ENCODE measurements at regions not wholly inside any gene's neighbourhood (a gene's known extent, or its start where the extent isn't known, plus 50 kb on each side); places are given as distances from the start of the nearest gene placed in this dataset.

DNA sequence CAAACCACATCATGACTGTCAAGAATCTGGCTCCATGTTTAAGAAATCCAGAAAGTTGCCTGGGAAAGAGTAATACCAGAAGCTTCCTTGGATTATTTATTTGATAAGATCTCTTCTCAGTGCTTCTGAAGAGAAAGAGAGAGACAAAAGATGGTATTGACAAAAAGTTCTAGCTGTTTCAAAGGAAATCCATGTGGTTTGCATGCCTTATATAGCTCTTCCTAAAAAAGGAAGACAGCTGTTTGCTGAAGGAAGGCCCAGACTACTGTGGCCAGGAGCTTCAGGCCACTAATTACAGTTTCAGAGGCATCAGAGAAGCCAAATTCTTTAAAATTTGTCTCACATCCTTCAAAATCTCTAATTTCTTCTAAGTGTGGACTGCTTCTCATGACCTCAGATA lies 565.2 kb upstream of the SLIT2 start:
- TF ChIP-seq, protein P1, sequence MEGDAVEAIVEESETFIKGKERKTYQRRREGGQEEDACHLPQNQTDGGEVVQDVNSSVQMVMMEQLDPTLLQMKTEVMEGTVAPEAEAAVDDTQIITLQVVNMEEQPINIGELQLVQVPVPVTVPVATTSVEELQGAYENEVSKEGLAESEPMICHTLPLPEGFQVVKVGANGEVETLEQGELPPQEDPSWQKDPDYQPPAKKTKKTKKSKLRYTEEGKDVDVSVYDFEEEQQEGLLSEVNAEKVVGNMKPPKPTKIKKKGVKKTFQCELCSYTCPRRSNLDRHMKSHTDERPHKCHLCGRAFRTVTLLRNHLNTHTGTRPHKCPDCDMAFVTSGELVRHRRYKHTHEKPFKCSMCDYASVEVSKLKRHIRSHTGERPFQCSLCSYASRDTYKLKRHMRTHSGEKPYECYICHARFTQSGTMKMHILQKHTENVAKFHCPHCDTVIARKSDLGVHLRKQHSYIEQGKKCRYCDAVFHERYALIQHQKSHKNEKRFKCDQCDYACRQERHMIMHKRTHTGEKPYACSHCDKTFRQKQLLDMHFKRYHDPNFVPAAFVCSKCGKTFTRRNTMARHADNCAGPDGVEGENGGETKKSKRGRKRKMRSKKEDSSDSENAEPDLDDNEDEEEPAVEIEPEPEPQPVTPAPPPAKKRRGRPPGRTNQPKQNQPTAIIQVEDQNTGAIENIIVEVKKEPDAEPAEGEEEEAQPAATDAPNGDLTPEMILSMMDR (conservative IDR thresholded peaks at IDR 0.05) = no peak
- no peak for TF ChIP-seq EZH2 (IDR thresholded peaks at IDR 0.05; ENCODE audit: low read depth)

All from PC-9 (cell line).